WI38 (cell line): ENCODE measurements at regions not wholly inside any gene's neighbourhood (a gene's known extent, or its start where the extent isn't known, plus 50 kb on each side); places are given as distances from the start of the nearest gene placed in this dataset.
"Not testable (repeated sequence)": the region's sequence is repeated elsewhere in the genome, so short reads cannot be mapped to it uniquely, and the experiment has no call there.

Source experiments
- H3K4me3 ChIP-seq: 2 replicates; pipeline ENCODE4 v1.5.1; 2011; ENCODE audit warnings: low read depth, mild to moderate bottlenecking, control low read depth, low read length
- TF ChIP-seq, protein P1 (sequence below): IDR thresholded peaks from 2 replicates; pipeline ENCODE4 v1.5.1; 2012; ENCODE audit warnings: low read depth, mild to moderate bottlenecking, control low read depth, low read length

DNA sequence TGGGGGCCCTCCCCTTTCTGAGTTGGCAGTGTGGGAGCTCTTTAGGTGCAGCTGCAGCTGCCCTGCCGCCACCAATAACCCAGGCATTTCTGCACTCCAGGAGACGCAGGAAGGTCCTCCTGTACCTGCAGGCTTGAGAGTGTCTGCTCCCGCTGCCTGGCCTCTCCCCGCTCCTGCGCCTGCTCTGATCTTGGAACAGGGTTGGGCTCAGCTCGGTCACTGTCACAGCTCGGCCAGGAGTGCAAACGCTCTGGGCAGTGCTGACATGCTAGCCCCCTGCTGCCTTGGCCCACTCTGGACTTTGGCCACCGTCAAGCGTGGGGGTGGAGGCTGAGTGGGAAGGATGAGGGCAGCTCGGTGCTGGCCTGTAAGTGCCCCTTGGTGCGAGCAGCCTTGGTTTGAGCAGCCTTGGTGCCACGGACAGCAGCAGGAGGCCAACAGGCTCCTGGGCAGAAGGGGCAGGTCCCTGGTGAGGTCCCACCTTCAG is 738.1 kb upstream of the GJE1 start:
- TF ChIP-seq, protein P1, sequence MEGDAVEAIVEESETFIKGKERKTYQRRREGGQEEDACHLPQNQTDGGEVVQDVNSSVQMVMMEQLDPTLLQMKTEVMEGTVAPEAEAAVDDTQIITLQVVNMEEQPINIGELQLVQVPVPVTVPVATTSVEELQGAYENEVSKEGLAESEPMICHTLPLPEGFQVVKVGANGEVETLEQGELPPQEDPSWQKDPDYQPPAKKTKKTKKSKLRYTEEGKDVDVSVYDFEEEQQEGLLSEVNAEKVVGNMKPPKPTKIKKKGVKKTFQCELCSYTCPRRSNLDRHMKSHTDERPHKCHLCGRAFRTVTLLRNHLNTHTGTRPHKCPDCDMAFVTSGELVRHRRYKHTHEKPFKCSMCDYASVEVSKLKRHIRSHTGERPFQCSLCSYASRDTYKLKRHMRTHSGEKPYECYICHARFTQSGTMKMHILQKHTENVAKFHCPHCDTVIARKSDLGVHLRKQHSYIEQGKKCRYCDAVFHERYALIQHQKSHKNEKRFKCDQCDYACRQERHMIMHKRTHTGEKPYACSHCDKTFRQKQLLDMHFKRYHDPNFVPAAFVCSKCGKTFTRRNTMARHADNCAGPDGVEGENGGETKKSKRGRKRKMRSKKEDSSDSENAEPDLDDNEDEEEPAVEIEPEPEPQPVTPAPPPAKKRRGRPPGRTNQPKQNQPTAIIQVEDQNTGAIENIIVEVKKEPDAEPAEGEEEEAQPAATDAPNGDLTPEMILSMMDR, result no peak
- no peak overlapping the region for H3K4me3 ChIP-seq

DNA sequence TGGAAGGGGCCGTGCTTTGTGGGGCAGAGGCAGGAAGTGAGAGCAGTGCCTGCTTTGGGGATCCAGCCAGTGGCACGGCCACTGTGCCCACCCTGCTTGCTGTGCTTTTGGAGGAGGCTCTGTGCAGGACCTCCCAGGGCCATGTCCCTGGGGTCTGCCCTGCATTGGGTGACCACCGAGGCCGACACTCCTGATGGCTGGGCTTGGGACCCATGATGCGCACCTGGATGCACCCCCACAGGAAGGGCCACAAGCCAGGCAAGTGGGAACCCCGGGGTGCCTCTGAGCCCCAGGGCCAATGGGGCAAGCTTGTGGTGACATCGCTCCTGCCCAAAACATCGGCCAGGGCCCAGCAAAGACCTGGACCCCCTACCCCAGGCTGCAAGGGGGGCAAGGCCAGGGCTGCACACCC is 738.6 kb upstream of the GJE1 start:
- H3K4me3 ChIP-seq, result no peak overlapping the region

DNA sequence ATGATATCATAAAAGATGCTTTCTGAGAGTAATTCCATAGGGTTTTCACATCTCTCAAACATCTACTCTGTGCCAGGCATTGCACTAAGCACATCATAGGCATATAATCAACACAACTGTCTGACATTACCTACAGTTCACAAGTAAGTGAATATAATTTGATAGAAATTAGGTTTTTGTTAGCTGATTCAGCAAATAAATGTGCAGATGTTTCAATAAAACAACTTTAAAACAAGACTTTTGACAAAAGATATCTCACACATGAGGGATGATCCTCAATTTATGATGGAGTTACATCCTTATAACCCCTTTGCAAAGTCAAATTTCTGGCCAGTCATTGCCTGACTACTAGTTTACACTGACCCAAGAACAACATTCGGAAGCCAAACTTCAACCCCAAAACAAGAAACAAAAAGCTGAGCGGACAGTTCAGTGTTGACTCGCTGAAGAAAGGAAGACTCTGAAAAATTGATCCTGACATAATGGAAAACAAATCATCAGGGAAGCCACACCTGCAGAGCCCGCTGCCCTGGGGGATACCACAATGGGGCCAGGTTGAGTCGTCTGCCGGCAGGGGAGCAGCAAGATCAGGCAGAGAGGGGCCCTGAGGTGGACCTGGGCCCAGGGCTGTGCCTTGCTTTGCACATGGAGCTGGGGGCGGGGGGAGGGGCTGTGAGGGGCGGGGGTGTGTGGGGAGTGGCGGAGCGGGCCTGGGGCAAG is 739.2 kb upstream of the GJE1 start:
- TF ChIP-seq, protein P1, result no peak
- H3K4me3 ChIP-seq, result no peak overlapping the region

More for the DNA sequence above, 738.6 kb upstream of the GJE1 start:
- TF ChIP-seq, protein P1, result no peak

DNA sequence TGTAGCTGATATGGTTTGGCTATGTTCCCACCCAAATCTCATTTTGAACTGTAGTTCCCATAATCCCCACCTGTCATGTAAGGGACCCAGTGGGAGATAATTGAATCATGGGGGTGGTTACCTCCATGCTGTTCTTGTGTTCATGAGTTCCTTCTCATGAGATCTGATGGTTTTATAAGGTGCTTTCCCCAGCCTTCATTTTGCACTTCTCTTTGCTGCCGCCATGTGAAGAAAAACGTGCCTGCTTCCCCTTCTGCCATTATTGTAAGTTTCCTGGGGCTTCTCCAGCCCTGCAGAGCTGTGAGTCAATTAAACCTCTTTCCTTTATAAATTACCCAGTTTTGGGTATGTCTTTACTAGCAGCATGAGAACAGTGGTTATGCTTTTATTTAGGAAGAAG is 741.6 kb upstream of the GJE1 start:
- not testable (repeated sequence) for H3K4me3 ChIP-seq

DNA sequence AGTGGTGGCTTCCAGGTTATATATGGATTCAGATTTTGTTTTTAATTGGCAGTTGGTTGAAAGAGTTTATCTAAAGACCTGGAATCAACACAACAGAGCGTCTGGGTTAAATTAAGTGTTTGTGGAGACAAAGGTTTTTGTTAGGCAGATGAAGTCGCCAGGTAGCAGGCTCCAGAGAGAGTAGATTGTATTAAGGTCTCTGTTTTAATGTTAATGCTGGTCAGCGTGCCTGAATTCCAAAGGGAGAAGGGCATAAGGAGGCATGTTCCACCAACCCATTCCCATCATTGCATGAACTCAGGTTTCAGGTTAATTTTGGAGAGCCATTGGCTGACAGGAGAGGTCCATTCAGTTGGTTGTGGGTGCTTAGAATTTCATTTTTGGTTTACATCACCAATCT is 744.1 kb upstream of the GJE1 start:
- TF ChIP-seq, protein P1, result no peak

DNA sequence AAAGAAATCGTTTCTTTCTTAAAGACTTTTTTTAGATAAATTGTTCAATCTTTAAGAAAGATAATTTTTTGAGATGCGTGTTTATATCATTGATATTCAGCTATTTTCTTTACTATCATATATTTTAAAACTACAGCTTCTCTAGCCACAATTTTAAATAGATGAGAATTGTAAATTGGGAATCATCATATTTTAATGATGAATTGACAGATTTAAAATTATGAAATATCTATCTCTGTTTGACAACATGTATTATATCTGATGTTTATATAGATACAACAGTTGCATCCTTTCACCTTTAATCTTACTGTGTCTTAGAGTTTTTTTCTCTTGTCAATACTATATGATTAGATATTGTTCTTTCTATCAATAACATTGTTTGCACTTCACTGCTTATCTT is 762.3 kb upstream of the GJE1 start:
- H3K4me3 ChIP-seq, result no peak overlapping the region
- TF ChIP-seq, protein P1, result no peak

More for the DNA sequence above, 744.1 kb upstream of the GJE1 start:
- H3K4me3 ChIP-seq, result no peak overlapping the region

DNA sequence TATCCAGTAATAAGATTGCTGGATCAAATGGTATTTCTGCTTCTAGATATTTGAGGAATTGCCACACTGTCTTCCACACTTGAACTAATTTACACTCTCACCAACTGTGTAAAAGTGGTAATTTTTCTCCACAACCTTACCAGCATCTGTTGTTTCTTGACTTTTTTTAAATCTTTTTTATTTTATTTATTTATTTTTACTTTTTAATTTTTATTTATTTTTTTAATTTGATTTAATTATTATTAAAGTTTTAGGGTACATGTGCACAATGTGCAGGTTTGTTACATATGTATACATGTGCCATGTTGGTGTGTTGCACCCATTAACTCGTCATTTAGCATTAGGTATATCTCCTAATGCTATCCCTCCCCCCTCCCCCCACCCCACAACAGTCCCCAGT is 765.9 kb upstream of the GJE1 start:
- H3K4me3 ChIP-seq, result not testable (repeated sequence)

DNA sequence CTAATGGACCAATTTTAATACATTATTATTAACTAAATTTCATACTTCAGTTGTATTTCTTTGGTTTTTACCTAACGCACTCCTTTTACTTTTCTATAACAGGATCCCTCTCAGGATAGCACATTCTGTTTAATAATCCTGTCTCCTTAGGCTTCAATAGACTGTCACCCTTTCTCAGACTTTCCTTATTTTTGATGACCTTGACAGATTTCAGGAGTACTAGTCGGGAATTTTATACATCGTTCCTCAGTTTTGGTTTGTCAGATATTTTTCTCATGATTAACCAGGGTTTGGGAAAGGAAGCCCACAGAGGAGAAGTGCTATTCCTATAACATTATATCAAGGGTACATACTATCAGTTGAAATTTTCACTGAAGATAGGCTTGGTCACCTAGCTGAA is 768.0 kb upstream of the GJE1 start:
- no peak overlapping the region for H3K4me3 ChIP-seq
- TF ChIP-seq, protein P1, result no peak
